Right atrium auricular region (tissue), 2 donors: ENCODE measurements at regions not wholly inside any gene's neighbourhood (a gene's known extent, or its start where the extent isn't known, plus 50 kb on each side); places are given as distances from the start of the nearest gene placed in this dataset.

Experiments used
- DNase-seq: peaks from one replicate; pipeline ENCODE4 v3.0.0-alpha.2; 2019; ENCODE audit warnings: low spot score
- H3K27ac ChIP-seq, 2 donors: fragments of 200-600 bp; sonication (generic); 1 replicate in 1 of 2; 2 replicates in 1 of 2; pipeline ENCODE4 v1.5.1; 2016 to 2019
- H3K27me3 ChIP-seq, 2 donors: fragments of 200-600 bp; sonication (generic); one replicate each; pipeline versions ENCODE4 v1.5.1 to v1.6.0; 2017 to 2019
- H3K36me3 ChIP-seq: fragments of 200-600 bp; sonication (generic); one replicate; pipeline ENCODE4 v1.5.1; 2016
- H3K4me1 ChIP-seq, 2 donors: fragments of 200-600 bp; sonication (generic); one replicate each; pipeline versions ENCODE4 v1.5.1 to v1.6.0; 2017 to 2019
- H3K4me3 ChIP-seq, 2 donors: fragments of 200-600 bp; sonication (generic); 1 replicate in 1 of 2; 2 replicates in 1 of 2; pipeline ENCODE4 v1.5.1; 2017 to 2019; ENCODE audit warnings: mild to moderate bottlenecking in 1 of 2, moderate library complexity in 1 of 2
- H3K9me3 ChIP-seq, 2 donors: fragments of 200-600 bp; sonication (generic); one replicate each; pipeline ENCODE4 v1.5.1; 2019
- TF ChIP-seq, protein P1 (sequence below), 2 donors: fragments of 200-600 bp; sonication (generic); IDR thresholded peaks; one replicate each; pipeline ENCODE4 v1.5.1; 2019; ENCODE audit warnings: antibody characterized with exemption in 2 of 2

DNA sequence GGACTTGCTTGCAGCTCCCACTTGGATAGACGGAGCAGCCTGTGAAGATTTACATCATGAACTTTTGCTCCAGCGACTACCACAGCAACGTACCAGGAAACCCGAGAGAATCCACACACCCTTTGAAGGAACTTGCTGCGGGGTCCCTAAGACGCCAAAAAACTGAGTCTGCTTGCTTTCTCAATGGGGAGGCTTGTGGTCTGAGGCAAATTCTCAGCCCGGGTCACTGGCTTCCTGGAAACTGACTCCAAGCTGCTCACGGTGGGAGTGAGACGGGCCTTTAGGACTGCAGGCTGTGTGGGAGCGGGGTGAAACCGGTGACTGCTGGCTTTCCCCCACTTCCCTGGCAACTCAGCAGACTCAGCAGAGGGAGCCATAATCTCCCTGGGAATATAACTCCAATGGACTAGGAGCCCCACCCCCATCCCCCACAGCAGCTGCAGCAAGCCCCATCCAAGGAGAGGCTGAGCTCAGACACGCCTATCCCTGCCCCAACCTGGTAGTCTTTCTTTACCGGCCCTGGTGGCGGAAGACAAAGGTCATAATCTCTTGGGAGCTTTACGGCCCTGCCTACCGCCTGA lies 466.0 kb downstream of the CAAP1 start:
- no peak overlapping the region for H3K4me3 ChIP-seq
- H3K36me3 ChIP-seq: no peaks in the 10 kb centered on the region
- no peaks in the 10 kb centered on the region for H3K27me3 ChIP-seq
- H3K9me3 ChIP-seq: no peaks in the 10 kb centered on the region
- no peak for DNase-seq
- no peaks in the 10 kb centered on the region for H3K4me1 ChIP-seq
- TF ChIP-seq, protein P1, sequence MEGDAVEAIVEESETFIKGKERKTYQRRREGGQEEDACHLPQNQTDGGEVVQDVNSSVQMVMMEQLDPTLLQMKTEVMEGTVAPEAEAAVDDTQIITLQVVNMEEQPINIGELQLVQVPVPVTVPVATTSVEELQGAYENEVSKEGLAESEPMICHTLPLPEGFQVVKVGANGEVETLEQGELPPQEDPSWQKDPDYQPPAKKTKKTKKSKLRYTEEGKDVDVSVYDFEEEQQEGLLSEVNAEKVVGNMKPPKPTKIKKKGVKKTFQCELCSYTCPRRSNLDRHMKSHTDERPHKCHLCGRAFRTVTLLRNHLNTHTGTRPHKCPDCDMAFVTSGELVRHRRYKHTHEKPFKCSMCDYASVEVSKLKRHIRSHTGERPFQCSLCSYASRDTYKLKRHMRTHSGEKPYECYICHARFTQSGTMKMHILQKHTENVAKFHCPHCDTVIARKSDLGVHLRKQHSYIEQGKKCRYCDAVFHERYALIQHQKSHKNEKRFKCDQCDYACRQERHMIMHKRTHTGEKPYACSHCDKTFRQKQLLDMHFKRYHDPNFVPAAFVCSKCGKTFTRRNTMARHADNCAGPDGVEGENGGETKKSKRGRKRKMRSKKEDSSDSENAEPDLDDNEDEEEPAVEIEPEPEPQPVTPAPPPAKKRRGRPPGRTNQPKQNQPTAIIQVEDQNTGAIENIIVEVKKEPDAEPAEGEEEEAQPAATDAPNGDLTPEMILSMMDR (IDR thresholded peaks at IDR 0.05): no peak
- H3K27ac ChIP-seq: no peak overlapping the region

DNA sequence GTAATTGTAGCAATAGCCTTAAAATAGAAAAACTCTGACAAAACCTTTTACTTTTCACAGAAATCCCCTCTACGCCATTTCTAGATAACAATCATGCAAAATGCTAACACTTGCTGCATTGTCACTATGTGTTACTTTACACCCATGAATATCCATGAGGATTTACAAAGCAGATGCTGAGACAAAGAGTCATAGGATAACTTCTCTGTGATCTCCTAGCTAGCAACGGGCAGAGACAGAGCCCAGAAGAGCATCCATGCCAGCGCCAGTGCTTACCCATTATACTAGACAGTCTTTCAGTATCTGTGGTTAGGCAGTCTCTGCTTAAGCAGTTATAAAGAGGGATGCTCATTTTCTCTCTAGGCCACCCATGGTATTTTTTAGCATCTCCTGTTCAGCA lies 474.1 kb downstream of the CAAP1 start:
- no peak overlapping the region for H3K4me3 ChIP-seq
- TF ChIP-seq, protein P1 (IDR thresholded peaks at IDR 0.05): no peak
- no peaks in the 10 kb centered on the region for H3K27me3 ChIP-seq
- no peak overlapping the region for H3K27ac ChIP-seq
- no peaks in the 10 kb centered on the region for H3K36me3 ChIP-seq
- H3K4me1 ChIP-seq: no peaks in the 10 kb centered on the region
- no peaks in the 10 kb centered on the region for H3K9me3 ChIP-seq
- DNase-seq: no peak

DNA sequence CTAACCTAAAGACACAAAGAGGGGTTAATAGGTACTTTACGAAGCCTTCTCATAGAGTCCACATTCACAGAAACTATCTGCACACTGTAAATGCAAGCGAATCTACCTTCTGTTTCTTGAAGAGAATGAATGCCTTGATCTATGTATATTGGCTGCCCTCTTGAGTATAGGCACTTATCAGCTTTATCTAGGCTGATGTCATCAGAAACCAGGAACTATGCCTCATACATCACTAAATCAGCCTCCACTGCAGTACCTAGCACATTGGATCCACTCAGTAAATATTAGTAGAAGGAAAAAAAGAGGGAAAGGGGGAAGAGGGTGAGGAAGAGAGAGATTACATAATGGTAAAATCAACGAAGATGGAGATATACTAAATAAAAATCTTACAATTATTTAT lies 477.1 kb downstream of the CAAP1 start:
- Histone ChIP-seq H3K27me3 (no peaks in the 10 kb centered on the region), H3K9me3 (no peaks in the 10 kb centered on the region), H3K4me1 (no peaks in the 10 kb centered on the region), H3K36me3 (no peaks in the 10 kb centered on the region), H3K27ac (no peak overlapping the region), H3K4me3 (no peak overlapping the region)
- TF ChIP-seq, protein P1 (IDR thresholded peaks at IDR 0.05): no peak
- no peak for DNase-seq

DNA sequence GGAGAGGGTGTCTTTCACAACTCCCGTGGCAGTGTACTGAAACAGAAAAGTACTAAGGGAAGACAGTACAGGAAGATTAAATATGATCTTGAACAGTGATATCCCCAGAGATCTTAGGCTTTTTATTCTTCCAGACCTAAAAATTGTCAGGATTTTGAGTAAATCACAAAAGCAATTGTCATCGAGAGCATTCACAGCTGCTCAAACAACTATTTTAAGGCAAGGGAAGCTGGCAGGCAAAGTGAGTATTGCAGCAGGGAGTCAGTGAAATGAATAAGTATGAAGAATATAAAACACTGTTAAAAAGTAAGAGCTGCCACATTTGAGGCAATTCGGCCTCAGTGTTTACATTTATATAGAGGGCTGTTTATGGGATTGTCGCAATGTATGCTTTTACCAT lies 479.0 kb downstream of the CAAP1 start:
- TF ChIP-seq, protein P1 (IDR thresholded peaks at IDR 0.05): no peak
- no peak overlapping the region for H3K4me3 ChIP-seq
- no peaks in the 10 kb centered on the region for H3K9me3 ChIP-seq
- no peak overlapping the region for H3K27ac ChIP-seq
- no peaks in the 10 kb centered on the region for H3K36me3 ChIP-seq
- H3K27me3 ChIP-seq: no peaks in the 10 kb centered on the region
- no peaks in the 10 kb centered on the region for H3K4me1 ChIP-seq
- no peak for DNase-seq

DNA sequence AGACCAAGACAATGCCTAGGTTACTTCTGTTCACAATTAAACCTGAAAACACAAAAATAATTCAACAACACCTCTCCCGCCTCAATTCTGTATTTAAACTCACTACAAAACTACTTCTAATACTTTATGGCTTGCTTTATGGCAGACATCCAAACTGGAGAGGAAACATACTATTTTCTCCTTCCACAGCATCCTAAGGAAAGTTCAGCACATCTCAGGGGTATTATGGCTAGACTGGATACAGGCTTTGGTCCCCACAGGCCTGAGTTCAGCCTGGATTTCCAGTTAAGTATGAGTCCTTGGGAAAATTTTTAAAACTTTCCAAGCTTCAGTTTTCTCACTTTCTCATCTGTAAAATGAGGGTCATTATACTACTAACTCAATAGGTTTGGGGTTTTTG lies 480.2 kb downstream of the CAAP1 start:
- H3K36me3 ChIP-seq: no peaks in the 10 kb centered on the region
- no peaks in the 10 kb centered on the region for H3K27me3 ChIP-seq
- H3K9me3 ChIP-seq: no peaks in the 10 kb centered on the region
- no peaks in the 10 kb centered on the region for H3K4me1 ChIP-seq
- H3K27ac ChIP-seq: no peak overlapping the region
- no peak overlapping the region for H3K4me3 ChIP-seq
- no peak for DNase-seq
- TF ChIP-seq, protein P1 (IDR thresholded peaks at IDR 0.05): no peak

DNA sequence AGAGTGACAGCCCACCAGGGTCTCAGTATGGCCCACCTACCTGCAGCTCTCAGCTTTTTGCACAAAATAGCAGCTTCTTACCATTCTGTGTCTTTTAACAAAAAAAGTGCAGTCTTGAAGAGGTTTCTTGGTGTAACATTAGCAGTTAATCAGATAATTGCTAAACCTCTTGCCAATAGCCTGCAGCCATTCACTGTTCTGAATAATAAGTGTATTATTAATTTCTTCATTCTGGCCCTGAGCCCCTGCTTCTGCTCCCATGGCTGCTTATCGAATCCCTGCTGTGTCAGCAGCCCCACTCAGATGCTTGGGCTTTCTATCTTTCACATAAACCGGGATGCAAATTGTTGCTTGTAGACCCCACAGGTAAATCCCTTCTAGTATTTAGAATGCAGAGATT lies 485.9 kb downstream of the CAAP1 start:
- Histone ChIP-seq H3K9me3 (no peaks in the 10 kb centered on the region), H3K27ac (no peak overlapping the region), H3K36me3 (no peaks in the 10 kb centered on the region), H3K4me3 (no peak overlapping the region), H3K27me3 (no peaks in the 10 kb centered on the region), H3K4me1 (no peaks in the 10 kb centered on the region)
- TF ChIP-seq, protein P1 (IDR thresholded peaks at IDR 0.05): no peak
- no peak for DNase-seq
